ENCODE measurements at regions not wholly inside any gene's neighbourhood (a gene's known extent, or its start where the extent isn't known, plus 50 kb on each side); places are given as distances from the start of the nearest gene placed in this dataset.
"Not testable (repeated sequence)": the region's sequence is repeated elsewhere in the genome, so short reads cannot be mapped to it uniquely, and the experiment has no call there.

GRCh38 chr4:23084559-23085248, 392.0 kb downstream of the GBA3 start:
- no peak for DNase-seq

- DNase-seq, result no peak
Measured at GRCh38 chr4:23083391-23083790, 390.7 kb downstream of the GBA3 start.

GRCh38 chr4:23080171-23080570, 387.4 kb downstream of the GBA3 start:
- not testable (repeated sequence) for DNase-seq

GRCh38 chr4:23070848-23071570, 378.3 kb downstream of the GBA3 start:
- DNase-seq, result no peak

- no peak for DNase-seq
Measured at GRCh38 chr4:23068756-23069155, 376.0 kb downstream of the GBA3 start.

GRCh38 chr4:23068287-23068686, 375.6 kb downstream of the GBA3 start:
- no peak for DNase-seq

- no peak for DNase-seq
Measured at GRCh38 chr4:23062188-23062587, 369.5 kb downstream of the GBA3 start.

GRCh38 chr4:23061431-23061830, 368.7 kb downstream of the GBA3 start:
- no peak for DNase-seq

GRCh38 chr4:23060776-23061175, 368.0 kb downstream of the GBA3 start:
- no peak for DNase-seq

- no peak for DNase-seq
Measured at GRCh38 chr4:23058165-23058776, 365.5 kb downstream of the GBA3 start.

GRCh38 chr4:23041501-23041900, 348.8 kb downstream of the GBA3 start:
- DNase-seq, result no peak

- DNase-seq, result no peak
Measured at GRCh38 chr4:23040539-23040938, 347.8 kb downstream of the GBA3 start.

GRCh38 chr4:23039818-23040217, 347.1 kb downstream of the GBA3 start:
- no peak for DNase-seq

- no peak for DNase-seq
Measured at GRCh38 chr4:23038626-23039491, 346.1 kb downstream of the GBA3 start.

- no peak for DNase-seq
Measured at GRCh38 chr4:23036921-23037495, 344.3 kb downstream of the GBA3 start.

- no peak for DNase-seq
Measured at GRCh38 chr4:23036503-23036902, 343.8 kb downstream of the GBA3 start.

GRCh38 chr4:23035521-23036056, 342.9 kb downstream of the GBA3 start:
- DNase-seq, result no peak

GRCh38 chr4:23034731-23035130, 342.0 kb downstream of the GBA3 start:
- DNase-seq, result no peak

- DNase-seq, result no peak
Measured at GRCh38 chr4:23033796-23034195, 341.1 kb downstream of the GBA3 start.

- DNase-seq, result no peak
Measured at GRCh38 chr4:23028875-23029274, 336.1 kb downstream of the GBA3 start.

GRCh38 chr4:23023666-23024065, 330.9 kb downstream of the GBA3 start:
- DNase-seq, result no peak

- no peak for DNase-seq
Measured at GRCh38 chr4:23023121-23023520, 330.4 kb downstream of the GBA3 start.
